ENCODE measurements at regions not wholly inside any gene's neighbourhood (a gene's known extent, or its start where the extent isn't known, plus 50 kb on each side); places are given as distances from the start of the nearest gene placed in this dataset.
"Not testable (repeated sequence)": the region's sequence is repeated elsewhere in the genome, so short reads cannot be mapped to it uniquely, and the experiment has no call there.

DNA sequence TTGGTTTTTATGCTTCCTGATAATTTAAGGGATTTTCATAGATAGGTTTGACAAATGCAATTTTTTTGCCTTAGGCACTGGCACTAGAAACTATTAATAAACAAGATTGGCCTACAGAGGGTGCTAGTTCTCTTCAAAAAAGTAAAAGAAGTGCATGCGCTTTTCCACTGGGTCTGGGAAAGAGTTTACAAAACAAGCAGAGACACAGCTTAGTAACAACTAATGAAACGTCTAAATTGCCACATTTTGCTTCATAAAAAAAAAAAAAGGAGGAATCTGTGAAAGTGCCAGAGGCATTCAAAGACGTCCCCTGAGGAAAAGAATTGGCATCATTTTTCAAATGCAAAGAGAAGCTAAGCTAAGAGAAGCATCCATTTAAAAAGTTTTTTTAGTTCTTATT, 58.3 kb upstream of the EEA1 start:
- DNase-seq, result peak; percentile 15 to 71

GRCh38 chr12:92987846-92988621, 58.9 kb upstream of the EEA1 start:
- peak; percentile 7 to 52 for DNase-seq

DNA sequence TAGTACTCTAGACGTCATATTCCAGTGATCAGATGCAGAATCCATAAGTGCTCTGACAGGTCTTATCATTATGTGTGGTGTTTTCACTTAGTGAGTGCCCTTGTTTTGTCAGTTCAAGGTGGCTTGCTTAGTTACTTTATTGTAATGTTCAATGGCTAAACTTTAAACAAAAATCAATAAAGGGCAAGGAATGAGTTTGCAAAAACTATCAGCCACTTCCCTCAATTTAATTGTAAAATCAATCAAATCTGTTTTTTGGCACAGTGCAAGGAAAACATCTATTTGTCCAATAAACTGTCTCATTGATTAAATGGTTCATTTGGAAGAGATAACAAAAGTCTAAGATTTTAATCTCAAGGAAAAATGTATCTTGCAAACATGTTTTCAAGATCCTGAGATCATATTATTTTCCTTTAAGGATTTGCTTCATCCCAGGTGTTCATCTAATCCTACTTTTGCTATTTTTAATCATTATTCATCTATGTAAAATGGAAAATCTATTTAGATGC, 59.6 kb upstream of the EEA1 start:
- no peak for DNase-seq

DNA sequence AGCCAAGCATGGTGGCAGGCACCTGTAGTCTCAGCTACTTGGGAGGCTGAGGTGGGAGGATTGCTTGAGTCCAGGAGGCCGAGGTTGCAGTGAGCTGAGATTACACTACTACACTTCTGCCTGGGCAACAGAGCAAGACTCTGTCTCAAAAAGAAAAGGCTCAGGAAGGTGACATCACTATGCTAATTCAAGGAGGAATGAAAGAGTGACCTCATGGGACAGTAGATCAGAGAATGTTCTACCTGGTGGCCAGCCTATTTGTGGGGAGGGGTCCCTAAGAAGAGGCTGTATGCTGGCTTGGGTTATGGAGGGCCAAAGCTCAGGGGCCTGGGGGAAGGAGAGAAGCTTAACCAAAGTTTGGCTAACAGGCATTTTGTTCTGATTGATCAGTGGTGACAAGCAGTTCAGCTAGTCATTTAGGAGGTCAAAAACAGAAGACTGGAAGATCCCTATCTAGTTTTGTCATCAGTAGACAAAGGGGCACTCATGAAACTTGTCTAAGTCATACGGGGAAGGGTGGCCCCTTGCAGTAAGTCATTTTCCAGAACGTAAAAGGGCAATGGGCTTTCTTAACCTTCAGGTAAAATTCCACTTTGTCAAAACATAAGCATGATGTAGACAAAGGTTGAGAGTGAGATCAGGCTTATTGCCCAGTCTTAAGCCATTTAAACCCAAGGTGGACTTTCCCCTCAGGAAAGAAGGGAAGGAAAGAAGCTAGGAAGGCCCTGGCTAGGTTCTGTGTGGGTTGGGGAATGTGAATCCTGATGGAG, 60.8 kb upstream of the EEA1 start:
- no peak for DNase-seq

DNA sequence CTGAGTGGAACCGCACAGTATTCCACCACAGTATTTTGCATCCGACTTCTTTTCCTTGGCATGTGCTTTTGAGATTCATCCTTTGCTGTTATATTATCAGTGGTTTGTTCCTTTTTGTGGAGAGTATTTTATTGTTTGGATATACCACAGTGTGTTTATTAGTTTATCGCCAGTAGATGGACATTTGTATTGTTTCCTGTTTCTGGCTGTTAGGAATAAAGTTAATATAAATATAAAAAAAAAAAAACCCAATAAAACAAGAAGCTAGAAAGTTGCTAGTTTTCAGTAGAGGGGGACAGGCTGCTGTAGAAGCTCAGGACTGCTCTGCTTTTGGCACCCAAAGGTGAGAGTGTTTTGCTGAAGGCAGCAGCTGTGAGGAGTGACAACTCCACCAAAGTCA, 62.0 kb upstream of the EEA1 start:
- no peak for DNase-seq

- no peak for DNase-seq
Observed at GRCh38 chr12:92992041-92992440, 62.9 kb upstream of the EEA1 start.

DNA sequence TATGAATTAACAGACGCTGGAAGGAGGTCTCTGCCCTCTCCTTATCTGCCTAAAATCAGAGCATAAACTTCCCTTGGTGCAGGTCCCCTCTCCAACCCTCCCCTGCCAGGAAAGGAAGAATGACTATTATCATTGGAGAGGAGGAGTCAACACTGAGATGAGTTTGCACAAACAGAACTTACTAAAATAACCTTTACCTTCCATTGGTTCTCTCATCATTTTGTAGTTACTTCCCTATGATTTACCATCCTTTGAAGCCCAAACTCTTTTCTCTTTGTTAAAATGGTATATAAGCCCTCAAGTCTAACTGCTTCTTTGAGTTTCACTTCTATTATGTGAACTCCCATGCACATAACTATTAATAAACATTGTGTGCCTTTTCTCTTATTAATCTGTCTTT, 64.2 kb upstream of the EEA1 start:
- DNase-seq, result no peak

DNA sequence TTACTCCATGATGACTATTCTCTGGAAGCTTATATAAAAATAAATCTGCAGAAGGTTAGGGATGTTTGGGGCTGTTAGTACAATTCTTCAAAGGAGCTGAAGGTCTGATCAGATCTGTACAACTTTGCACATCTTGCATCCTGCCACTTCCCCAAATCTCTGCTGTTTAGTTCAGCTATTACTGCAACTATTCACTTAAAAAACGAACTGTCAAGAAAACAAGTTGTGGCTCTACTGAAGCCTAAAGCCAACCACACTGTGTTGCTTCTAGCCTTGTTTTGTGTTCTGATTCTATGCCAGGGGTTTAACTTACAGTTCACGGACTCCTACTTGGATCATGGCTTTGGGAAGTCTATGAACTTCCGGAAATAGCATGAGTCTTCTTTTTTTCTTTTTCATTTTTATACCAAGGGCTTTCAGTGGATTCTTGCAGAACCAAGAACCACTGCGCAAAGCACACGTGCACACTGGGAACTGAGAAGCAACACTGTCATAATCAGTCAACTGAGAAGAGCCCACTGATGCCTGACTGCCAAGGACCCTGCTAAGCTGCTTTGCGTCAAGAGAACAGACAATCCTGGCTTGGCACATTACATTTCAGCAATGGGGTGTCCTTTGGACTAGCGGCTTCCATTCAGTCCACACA, 66.3 kb upstream of the EEA1 start:
- DNase-seq, result peak in 1 of 2 donors; percentile 14

- no peak for DNase-seq
Observed at GRCh38 chr12:93000026-93000425, 70.9 kb upstream of the EEA1 start.

- no peak for DNase-seq
Observed at GRCh38 chr12:93001407-93001806, 72.3 kb upstream of the EEA1 start.

DNA sequence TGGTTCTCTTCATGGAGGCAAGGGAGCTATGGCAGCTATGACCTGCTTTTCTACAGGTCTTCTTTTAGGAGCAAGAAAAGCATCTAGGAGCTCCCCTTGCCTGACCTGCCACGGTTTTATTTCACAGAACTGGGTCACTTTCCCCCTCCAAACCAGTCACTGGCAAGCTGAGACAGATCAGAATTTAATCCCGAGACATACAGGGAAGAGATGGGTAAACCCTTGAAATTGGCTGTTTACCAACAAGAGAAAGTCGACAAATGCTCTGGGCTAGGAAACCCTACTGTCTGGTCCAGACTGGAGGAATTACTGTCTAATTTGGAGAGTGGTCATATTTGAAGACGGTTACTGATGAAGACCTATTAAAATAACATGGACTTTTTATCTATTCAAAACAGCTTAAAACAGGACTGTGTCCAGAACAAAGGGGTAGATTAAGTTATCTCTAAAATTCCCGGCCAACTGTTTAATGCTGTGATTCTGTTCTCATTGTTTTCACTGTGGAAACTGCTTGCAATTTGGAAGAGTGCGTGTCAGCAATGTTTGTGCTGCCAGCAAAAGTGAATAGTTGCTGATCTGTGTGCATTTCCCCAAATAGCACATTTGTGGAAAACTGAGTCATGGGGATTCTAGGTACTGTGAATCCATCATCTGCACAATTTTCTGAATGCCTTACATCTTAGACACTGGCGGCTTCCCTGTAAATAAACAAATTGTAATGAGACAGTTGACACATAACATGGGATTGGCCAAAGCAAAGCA, 73.4 kb upstream of the EEA1 start:
- DNase-seq, result no peak

DNA sequence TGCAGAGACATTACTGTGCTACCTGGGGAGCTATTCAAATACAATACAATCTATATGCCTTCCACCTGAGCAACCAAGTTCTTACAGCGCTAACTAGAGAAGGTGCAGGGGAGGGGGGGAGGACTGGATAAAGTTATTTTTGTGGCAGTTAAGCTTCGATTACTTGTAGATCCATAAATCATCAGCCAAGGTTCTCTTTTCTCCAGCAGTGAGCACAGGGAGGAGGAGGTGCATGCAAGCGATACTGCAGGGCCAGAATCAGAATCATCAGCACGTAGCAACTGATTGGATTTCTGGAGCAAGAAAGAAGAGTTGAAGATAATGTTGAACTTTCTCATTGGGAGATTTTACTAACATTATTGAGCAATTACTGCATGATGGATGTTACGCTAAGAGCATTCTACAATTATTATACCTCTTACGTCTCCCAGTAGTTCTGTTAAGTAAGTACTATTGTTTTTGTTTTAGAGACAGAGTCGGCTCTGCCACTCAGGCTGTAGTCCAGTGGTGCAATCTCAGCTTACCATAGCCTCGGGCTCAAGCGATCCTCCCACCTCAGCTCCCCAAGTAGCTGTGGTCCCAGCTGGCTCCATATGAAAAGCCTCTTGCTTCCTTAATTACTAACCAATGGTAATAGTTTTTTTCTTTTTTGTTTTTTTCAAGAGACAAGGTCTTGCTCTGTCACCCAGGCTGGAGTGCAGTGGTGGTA, 74.6 kb upstream of the EEA1 start:
- no peak for DNase-seq

DNA sequence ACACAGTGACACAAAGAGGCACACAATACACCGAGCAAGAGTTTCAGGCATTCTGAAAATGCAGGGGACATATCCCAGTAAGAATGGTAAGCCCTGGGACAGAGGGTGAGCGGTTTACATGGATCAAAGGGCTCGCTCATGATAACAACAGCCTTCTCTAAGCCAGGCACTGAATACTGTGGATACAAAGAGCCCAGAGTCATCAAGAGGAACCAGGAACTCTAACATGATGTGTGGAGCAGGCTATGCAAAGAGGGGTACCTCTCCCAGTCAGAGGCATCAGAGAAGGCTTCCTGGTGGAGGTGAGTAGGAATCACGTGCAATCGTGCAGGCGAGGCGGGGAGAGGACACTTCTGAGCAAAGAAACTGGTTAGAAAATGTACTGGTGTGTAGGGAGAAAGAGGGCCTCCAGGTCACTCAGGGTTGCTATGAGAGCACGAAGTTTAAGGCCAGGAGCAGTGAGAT, 76.9 kb upstream of the EEA1 start:
- DNase-seq, result no peak

GRCh38 chr12:93006471-93007208, 77.5 kb upstream of the EEA1 start:
- no peak for DNase-seq

DNA sequence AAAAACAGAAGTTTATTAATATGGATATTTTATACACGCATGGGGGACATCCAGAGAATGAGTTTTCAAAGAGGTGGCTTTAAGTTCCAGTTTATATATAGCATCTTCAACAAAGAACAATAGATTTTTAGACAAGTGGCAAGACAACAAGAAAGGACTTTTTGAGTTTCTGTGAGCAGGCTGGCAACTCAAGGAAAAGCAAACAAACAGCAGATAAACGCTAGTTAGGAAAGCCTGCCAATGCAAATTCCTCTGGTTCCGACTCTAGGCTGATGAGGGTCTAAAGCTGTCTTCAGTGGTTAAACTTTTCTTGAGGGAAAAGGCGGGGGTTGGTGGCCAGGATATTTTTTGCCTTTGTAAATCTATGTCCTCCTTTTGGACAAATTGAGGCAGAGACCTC, 78.4 kb upstream of the EEA1 start:
- DNase-seq, result no peak

DNA sequence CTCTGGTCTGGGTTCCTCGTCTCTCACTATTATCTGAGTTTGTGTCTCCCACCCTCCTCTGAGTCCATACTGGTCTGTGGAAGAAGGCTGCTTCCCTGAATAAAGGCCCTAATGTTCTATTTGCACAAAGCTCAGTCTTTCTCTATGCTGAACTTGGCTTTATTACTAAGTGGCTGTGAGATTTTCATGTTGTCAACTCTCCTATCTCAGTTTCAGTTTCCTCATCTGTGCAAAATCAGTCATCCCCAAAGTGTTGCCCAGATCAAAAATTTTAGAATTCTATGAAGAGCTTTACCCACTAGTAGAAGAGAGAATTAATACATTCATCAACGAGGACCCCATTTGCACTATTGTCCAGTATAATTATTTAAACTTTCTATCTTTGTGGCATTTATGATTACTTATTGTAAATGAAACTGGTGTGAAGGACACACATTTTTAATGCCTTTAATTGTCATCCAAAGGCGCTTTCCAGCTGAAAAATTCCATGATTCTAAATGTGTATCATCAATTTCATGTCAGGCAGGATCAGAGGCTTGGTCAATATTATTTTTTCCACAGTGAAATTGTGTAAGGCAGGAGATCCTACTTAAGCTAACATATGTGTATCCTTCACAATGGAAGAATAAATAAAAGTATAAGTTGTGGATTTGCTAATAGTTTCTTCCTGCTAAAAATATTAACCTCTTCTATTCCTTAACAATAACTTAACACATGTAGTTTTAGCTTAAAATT, 79.1 kb upstream of the EEA1 start:
- DNase-seq, result no peak

GRCh38 chr12:93008880-93009279, 79.8 kb upstream of the EEA1 start:
- DNase-seq, result not testable (repeated sequence)

GRCh38 chr12:93009533-93009932, 80.4 kb upstream of the EEA1 start:
- DNase-seq, result no peak

DNA sequence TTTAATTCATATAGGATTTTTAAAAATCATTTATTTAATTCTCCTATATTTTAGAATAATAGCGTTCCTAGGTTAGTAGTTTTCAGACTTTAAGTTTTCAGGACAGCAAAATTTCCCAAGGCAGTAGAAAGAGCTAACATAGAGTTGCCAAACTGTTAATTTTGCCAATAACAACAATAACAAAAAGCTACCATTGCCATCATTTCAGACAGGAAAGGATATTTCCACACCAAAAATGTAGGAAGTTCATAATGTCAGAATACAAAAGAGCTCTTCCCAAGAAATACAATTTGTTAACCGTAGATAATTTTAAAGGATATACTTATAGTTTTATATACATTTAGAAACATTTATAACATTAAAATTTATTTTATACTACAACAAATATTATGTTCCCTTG, 81.4 kb upstream of the EEA1 start:
- DNase-seq, result no peak

DNA sequence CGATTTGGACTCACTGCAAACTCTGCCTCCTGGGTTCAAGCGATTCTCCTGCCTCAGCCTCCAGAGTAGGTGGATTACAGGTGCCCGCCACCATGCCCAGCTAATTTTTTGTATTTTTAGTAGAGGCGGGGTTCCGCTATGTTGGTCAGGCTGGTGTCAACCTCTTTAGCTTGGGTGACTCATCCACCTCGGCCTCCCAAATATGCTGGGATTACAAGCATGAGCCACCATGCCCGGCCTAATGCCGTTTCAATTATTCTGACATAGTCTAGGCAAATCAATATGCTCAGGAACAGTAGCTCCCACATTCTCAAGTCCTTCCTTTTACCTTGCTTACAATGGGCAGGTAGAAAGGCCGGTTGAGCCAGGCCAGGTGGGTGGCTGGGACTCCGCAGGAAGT, 82.0 kb upstream of the EEA1 start:
- DNase-seq, result no peak
